OCI-M1 (cell line): ENCODE measurements at regions not wholly inside any gene's neighbourhood (a gene's known extent, or its start where the extent isn't known, plus 50 kb on each side); places are given as distances from the start of the nearest gene placed in this dataset.
"Not testable (repeated sequence)": the region's sequence is repeated elsewhere in the genome, so short reads cannot be mapped to it uniquely, and the experiment has no call there.

Experiments used
- DNase-seq: peaks from one replicate; lab custom pipeline; 2025; lab: John Stamatoyannopoulos, UW

DNA sequence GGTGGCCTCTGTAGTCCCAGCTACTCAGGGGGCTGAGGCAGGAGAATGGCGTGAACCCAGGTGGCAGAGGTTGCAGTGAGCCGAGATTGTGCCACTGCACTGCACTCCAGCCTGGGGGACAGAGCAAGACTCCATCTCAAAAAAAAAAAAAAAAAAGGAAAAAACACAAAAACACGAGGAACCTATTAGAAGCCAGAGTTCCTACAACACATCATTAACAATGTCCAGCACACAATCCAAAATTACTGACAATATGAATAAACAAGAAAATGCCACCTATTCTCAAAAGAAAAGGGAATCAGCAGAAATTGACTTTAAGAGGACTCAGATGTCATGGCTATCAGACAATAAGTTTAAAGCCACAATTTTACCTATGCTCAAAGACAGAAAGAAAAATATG, 57.3 kb upstream of the HS3ST3A1 start:
- DNase-seq: not testable (repeated sequence)

DNA sequence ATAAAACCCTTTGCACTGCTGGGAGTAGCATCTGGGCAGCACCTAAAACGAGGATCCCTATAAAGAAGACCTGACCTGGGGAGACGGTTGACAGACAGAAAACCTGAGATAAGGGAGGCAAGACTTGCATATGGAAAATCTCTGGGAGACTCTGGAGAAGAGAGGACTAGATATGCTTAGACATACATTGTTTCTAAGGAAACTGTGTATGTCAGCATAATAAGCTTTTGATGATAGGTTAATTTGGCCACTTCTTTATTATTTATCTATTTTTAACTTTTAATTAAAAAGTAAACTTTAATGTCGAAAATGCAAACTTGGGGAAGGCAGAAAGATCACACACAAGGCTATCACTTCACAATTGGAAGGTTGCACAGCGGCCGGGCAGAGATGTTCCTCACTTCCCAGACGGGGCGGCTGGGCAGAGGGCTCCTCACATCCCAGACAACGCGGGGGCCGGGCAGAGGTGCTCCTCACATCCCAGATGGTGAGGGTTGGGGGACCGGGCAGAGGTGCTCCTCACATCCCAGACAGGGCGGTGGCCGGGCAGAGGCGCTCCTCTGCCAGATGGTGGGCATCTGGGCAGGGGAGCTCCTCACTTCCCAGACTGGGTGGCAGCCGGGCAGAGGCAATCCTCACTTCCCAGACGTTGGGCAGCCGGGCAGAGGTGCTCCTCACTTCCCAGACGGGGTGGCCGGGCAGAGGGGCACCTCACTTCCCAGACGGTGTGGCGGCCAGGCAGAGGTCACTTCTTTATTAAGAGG, 64.3 kb upstream of the HS3ST3A1 start:
- DNase-seq: no peak

DNA sequence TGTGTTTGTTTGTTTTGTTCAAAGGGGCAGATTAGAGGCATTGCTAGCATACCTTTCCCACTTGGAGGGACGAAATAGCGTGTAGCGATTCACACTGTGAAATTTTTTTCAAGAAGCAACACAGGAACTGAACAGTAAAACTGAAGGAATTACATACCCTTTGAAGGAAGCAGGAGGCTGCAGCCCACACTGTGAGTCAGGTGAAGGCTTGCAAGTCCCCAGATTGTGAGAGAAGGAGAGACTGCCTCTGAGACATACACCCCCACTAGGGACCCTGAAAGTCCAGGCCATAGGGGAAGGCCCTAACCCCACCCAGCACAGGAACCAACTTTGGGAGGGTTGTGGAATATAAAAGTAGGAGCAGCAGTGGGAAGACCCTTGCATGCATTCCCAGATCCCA, 69.6 kb upstream of the HS3ST3A1 start:
- no peak for DNase-seq

DNA sequence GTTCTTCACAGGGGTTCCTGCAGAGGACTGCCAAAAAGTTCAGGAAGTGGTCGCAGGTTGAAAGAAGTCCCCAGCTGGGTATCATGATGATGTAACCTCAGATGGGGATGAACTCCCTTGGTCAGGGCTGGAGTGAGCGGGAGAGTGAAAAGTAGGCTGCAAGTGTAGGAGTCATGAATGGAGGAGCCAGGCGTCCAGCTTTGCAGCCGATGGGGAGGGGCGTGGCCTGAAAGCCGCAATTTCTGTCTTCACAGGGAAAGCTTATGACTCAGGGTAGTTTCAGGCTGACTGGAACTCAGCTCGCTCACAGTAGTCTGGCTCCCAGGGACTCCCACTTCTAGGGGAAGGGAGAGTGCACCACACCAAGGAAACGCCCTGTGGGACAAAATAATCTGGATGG, 70.0 kb upstream of the HS3ST3A1 start:
- peak; percentile 54 for DNase-seq

DNA sequence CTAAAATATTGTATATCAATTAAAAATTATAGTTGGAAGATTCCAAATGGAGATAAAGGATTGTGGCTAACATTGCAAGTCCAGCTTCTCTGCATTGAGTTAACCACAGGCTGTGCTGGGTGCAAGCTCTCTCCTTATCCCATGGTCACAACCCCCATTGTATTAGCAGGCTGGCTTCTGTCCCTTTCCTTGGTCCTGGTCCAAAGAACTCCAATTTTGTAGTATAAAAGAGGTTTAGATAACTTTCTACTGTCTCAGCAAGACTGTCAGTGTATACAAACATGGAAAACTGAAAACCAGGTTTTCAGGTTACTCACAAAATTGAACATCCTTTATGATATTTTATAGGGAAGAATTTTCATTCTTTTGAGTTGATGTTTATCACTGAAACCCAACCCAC, 76.6 kb upstream of the HS3ST3A1 start:
- DNase-seq: no peak

DNA sequence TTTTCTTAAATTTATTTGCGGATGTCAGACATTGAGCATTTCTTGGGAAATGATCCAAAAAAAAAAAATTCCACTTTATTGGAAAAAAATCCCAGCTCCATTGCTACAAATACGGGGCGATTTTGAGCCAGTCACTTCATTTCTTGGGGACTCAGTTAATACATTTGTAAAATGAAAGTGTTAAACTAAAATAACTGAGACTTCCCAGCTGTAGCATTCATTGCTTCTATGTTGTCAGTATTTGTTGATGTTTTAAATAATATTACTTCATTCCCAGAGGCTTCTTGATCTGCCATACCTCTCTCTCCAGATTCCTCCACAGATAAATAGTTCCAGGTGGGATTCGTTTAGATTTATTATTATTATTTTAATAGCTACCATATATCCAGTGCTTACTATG, 77.1 kb upstream of the HS3ST3A1 start:
- no peak for DNase-seq

DNA sequence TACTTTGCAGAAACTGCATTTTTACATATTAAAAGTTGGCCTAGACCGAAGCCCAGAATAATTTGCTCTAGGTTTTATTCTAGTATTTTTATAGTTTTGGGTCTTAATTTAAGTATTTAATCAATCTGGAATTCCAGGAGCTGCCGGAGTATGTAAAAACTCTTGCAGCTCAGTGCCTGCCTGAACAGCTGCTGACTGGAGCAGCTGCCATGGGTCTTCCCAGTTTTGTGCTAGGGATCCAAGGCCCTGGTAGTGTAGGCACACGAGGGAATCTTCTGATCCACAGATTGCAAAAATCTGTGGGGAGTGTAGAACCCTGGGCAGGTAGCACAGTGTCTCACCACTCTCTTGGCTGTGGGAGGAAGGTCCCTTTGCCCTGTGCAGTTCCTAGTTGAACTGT, 87.0 kb upstream of the HS3ST3A1 start:
- DNase-seq: no peak

DNA sequence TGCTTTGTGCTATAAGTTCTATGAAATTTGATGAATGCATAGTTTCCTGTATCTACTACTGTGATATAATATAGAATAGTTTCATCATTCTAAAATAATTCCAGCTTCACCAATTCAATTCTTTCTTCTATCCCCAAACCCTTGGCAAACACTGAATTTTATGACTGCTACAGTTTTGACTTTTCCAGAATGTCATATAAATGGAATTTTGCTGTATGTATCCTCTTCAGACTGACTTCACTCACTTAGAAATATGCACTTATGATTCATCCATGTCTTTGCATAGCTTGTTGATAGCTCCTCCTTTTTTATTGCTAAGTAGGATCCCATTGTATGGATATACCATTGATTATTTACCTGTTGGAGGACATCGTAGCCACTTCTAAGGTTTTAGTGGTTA, 89.1 kb upstream of the HS3ST3A1 start:
- DNase-seq: no peak

DNA sequence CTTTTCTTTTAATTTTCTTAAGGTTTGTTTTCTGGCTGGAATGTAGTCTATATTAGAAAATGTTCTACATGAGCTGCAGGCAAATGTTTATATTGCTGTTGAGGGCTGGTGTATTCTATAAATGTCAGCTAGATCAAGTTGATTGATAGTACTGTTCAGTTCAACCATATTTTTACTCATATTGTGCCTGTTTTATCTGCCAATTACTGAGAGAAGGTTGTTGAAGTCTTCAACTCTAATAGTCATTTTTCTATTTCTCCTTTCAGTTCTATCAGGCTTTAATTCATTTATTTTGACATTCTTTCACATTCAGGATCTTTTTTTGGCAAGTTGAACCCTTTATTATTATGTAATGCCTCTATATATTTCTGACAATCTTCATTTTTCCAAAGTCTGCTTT, 93.2 kb upstream of the HS3ST3A1 start:
- no peak for DNase-seq

DNA sequence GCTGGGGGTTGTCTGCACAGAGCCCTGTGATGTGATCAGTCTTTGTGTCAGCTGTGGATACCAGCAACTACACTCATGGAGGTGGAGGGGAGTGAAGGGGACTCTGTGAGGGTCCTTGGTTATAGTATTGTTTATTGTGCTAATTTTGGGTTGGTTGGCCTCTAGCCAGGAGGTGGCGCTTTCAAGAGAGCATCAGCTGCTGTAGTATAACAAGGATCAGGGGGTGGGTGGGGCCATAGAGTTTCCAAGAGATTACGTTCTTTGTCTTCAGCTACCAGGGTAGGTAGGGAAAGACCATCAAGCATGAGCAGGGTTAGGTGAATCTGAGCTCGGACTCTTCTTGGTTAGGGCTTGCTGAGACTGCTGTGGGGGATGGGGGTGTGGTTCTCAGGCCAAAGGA, 97.1 kb upstream of the HS3ST3A1 start:
- no peak for DNase-seq

DNA sequence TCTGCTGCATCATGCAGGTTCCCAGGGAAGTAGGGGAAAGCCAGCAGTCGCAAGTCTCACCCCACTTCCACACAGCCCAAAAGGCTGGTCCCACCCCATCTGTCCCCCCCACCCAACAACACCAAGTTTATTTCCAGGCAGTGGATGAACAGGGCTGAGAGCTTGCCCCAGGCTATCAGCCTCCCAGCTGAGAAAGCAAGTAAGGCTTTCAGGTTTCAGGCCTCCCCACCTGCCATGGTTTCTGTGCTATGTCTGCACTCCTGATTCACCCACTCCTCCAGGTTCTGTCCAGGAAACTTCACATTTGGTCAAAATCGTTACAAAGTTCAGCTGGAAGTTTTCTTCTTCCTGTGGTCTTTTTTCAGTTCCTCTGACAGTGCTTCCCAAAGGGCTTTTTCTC, 97.5 kb upstream of the HS3ST3A1 start:
- no peak for DNase-seq

DNA sequence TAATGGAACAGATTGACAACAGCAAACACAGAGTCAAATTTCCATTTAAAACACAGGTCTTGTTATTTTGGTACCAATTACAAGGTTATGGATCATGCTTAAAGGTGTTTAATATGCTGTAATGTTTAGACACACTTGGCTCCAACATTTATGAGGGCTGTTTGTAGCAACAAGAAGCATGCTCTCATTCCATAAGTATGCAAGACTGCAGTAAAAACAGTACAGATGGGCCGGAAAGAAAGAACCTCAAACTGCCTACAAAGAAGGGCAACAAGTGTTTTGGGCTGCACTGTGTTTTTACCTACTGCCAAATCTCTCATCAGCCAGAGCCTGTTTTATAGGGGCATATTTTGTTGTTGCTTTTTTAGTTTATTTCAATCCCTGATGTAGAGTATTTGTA, 100.5 kb upstream of the HS3ST3A1 start:
- no peak for DNase-seq

DNA sequence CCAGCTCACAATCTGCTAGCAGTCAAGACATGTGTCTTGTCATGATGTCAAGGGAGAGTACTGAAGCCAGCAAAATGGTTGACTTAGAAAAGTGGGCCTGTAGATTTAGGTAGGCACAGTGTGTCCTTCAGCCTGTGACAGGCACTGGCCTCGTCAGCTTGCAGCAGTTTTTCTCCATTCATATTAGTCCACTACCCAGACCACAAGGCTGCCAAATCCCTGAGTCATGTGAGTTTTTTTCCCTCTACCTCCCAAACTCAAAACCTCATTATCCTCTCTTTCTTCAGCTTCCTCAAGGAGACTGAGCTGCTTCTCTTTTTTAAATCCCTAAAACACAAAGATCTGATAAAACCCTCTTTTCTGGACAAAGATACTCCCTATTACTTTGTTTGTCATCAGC, 102.6 kb upstream of the HS3ST3A1 start:
- DNase-seq: peak; percentile 73

DNA sequence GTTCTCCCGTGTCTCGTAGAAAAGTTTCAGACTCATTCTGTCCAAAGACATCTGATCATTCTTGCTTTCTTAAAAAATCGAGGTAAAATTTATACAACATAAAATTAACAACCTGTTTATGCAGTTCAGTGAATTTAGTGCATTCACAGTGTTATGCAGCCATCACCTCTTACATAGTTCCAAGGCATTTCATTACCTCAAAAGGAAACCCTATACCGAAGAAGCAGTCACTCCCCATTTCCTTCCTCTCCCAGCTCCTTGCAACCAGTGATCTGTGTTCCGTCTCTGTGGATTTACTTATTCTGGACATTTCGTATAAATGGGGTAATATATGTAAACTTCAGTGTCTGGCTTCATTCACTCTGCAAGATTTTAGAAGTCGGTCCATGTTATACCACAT, 103.5 kb upstream of the HS3ST3A1 start:
- no peak for DNase-seq

DNA sequence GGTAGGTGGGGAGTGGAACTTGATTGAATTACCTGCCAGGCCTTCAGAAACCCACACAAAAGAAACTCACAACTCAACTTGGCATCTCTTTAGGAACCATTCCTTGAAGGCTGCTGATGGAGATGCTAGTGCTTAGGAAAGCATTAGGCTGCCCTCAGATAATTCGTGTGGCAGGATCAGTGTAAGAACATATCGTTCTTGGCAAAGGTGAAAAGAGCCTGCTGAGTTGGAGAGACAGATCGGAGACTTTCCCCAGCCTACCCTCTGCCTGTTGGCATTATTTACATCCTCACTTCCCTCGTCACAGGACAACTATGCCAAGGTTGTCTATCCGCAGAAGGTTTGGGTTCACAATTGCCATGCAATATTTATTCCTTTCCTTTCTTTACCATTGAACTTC, 120.0 kb upstream of the HS3ST3A1 start:
- DNase-seq: no peak

DNA sequence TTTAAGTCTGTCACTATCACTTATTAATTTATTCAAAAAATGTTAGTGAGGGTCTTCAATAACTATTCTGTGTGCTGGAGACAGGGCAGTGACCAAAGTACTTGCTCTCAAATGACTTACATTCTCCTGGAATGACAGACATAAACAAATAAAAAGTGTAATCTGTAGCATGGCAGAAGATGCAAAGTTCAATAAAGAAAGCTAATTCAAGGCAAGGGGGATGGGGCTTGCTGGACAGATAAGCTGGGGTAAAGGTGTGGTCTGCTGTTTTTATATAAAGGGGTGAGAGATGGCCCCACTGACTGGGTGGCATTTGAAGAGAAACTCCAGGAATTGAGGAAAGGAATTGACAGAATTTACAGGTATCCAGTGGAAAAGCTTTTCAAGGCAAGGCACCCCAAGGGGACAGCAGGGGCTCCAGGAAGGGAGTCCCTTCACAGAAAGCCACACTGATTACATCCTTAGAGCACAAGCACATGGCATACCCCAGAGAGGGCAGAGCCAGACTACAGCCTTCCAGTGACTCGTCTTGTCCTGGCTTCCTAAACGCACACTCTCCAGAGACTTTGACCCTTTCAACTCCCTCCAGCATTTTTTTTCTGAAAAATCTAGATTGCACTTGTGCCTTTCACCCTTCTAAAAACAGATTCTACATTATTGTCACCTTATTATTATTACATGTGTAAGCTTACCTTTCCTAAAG, 123.7 kb upstream of the HS3ST3A1 start:
- no peak for DNase-seq

DNA sequence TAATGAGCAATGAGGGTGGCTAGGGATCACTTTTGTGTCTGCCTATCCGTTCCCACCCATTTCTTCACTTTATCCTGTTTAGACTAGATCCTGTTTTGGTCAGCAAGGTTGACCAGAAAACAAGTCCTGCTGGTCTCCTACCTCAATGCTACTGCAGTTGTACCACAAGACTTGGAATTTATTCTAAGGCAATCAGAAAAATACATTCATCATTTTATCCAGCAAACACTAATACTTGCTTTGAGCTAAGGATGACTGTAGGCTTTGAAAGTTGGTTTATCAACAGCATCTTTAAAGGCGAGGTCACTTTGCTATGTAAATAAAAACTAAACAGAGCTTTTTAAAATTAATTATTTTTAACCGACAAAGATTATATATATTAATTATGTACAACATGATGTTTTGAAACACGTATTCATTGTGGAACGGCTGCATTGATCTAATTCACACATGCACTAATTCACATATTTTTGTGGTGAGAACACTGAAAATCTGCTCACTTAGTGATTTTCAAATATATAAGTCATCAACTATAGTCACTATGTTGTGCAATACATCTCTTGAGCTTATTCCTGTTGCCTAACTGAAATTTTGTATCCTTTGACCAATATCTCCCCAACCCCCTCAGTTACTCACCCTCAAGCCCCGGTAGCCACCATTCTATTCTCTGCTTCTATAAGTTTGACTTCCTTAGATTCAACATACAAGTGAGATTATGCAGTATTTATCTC, 125.9 kb upstream of the HS3ST3A1 start:
- DNase-seq: peak; percentile 35

DNA sequence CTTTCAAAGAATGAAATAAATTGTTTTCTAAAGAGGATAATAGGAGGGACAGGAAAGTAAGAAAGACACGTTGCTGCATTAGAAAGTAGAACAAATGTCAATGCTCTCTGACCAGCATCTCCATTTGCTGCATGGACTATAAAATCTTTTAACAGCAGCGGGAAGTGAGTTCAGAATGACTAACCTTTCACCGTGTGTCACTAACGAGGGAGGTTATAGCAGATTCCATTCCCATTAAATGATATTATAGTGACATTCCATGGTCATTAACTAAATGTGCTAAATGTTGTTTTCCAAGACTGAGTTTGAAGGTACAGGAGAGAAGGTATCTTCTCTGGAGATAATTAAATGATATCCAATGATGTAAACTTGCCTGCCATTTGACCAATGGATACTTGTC, 127.1 kb upstream of the HS3ST3A1 start:
- DNase-seq: no peak

DNA sequence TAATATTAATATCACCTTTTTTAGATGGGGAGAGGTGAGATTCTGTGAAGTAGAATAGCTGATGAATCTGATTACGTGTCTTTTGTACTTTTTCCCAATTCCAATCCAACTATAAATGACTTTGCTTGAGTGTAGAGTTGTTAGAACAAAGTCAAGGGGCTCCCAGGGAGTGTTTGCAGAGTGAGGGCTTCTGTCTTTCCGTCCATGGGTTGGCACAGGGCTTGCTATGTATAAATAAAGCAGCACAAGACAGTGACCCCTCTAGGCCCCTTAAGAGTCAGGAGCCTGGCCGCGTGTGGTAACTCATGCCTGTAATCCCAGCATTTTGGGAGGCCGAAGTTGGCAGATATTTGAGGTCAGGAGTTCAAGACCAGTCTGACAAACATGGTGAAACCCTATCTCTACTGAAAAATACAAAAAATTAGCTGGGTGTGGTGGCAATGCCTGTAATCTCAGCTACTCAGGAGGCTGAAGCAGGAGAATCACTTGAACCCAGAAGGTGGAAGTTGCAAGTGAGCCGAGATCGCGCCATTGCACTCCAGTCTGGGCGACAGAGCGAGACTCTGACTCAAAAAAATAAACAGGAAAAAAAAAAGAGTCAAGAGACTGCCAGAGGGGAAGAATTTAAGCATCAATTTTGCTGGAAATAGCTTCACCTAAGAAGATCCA, 127.9 kb upstream of the HS3ST3A1 start:
- DNase-seq: peak; percentile 47

DNA sequence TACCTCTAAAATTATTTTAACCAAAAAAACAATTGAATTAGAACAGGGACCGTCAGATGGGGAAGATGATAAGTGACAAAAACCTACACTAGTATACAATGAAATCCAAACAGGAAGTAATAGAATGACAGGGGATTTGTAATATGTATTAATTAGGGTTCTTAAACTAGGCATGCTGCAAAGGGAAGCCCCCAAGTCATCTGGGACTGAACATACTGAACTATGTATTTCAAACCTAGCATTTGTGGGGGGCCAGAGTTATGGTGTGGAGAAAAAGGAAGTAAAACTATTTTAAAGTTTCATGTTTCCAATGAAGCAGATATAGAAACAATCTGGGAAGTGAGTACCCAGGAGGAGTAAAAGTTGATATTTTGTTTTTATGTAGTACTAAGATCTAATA, 133.2 kb upstream of the HS3ST3A1 start:
- DNase-seq: no peak

DNA sequence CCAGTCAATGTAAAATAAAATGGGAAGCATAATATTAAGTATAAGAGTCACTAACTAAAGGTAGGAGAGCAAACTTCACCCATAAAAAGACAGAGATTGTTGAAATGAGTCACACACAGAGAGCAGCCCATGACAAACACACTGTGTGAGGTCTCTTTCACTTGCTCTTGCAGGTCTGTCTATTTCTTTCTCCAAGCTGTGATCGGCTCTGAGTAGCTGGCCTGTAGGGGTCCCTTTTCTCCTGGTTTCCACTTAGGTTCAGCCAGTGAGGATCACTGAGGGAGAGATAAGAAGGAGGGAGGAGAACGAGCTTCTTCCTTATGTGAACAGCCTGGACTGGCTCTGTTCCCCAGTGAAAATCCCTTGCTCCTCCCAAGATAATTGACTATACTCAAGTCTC, 133.7 kb upstream of the HS3ST3A1 start:
- DNase-seq: peak; percentile 75

DNA sequence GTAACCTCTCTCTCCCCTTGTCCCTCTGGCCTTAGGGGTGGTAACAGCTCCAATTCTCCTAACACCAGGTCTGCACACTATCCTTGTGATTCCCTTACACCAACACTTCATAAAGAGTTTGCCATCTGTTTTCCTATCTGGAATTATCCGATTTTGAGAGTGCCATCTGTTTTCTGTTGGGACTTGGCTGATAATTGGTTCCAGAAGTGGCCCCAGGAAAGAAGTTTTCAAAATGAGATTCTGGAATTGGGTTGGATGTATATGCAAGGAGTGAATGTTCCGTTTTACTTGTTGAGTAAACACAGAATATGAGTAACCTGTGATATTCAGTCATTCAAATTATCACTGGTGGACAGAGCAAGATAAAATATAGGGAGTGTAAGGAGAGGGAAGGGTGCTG, 134.1 kb upstream of the HS3ST3A1 start:
- no peak for DNase-seq

DNA sequence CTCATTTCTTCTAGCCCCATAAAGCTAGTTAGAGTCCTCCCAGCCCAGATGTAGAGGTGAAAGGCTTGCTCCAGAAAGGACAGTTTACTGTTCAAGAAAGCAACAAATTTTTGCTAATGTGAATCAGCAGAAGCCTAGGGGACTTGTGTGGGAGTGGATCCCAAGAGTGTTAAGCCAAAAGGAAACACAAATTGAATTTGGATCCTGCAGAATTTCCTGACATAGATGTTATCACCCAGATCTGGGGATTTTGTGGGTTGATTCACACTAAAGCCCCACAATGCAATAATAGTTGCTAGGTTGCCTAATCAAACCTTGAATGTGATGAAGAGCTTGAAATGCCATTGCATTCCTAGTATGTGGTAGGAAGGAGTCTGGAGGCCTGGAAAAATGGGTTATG, 135.2 kb upstream of the HS3ST3A1 start:
- DNase-seq: no peak
